ENCODE measurements at regions not wholly inside any gene's neighbourhood (a gene's known extent, or its start where the extent isn't known, plus 50 kb on each side); places are given as distances from the start of the nearest gene placed in this dataset.
"Not testable (repeated sequence)": the region's sequence is repeated elsewhere in the genome, so short reads cannot be mapped to it uniquely, and the experiment has no call there.

DNA sequence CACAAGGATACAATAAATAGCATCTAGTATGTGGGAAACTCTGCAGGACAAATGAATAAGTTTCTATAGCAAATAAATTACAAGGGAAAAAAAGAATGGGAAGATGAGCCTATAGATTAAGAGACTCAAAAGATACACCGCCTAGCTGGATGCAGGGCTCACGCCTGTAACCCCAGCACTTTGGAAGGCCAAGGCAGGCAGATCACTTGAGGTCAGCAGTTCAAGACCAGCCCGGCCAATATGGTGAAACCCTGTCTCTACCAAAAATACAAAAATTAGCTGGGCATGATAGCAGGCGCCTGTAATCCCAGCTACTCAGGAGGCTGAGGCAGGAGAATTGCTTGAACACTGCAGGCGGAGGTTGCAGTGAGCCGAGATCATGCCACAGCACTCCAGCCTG is 95.1 kb upstream of the BARHL2 start:
- H3K27ac Mint-ChIP-seq; ATAC-seq; H3K9me3 Mint-ChIP-seq; DNase-seq (ENCODE audit: low spot score); H3K4me3 Mint-ChIP-seq; H3K4me1 Mint-ChIP-seq (ENCODE audit: low read depth in 2 of 2); H3K36me3 Mint-ChIP-seq: not testable (repeated sequence)
- peaks cover 30 to 40% of the 10 kb centered on the region in 2 donors for H3K27me3 Mint-ChIP-seq

DNA sequence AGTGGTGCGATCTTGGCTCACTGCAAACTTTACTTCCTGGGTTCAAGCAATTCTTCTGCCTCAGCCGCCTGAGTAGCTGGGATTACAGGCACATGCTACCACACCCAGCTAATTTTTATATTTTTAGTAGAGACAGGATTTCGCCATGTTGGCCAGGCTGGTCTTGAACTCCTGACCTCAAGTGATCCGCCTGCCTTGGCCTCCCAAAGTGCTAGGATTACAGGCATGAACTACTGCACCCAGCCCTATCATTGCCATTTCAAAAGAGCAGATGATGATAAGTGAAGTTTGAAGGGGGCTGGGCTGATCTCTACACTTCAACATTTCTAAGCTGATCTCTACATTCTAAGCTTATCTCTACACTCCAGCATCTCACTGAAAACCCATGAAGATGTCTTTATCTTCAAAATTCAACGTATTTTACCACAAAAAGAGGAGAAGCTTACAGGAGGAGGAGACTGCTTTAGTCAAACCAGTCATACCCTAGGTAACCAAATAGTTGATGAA is 94.4 kb upstream of the BARHL2 start:
- not testable (repeated sequence) for H3K36me3 Mint-ChIP-seq; H3K4me1 Mint-ChIP-seq (ENCODE audit: low read depth in 2 of 2)
- peaks cover 31 to 40% of the 10 kb centered on the region in 2 donors for H3K27me3 Mint-ChIP-seq

DNA sequence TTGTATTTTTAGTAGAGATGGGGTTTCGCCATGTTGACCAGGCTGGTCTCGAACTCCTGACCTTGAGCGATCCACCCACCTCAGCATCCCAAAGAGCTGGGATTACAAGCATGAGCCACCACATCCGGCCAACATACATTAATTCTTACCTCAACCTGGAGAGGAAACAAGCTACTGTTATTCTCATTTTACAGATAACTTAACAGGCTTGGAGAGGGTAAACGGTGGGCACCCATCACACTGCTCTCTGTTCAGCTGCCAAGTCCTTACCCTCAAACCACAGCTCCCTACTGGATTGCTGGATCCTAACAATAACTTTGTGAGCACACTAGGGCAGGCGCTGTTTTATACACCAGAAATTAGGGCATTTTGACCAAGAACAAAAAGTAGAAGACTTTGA is 93.6 kb upstream of the BARHL2 start:
- no peak for ATAC-seq
- H3K4me1 Mint-ChIP-seq (ENCODE audit: low read depth in 2 of 2): no peaks in the 10 kb centered on the region

More for the DNA sequence above, 94.4 kb upstream of the BARHL2 start:
- not testable (repeated sequence) for H3K27ac Mint-ChIP-seq; H3K9me3 Mint-ChIP-seq; DNase-seq (ENCODE audit: low spot score); H3K4me3 Mint-ChIP-seq; ATAC-seq

DNA sequence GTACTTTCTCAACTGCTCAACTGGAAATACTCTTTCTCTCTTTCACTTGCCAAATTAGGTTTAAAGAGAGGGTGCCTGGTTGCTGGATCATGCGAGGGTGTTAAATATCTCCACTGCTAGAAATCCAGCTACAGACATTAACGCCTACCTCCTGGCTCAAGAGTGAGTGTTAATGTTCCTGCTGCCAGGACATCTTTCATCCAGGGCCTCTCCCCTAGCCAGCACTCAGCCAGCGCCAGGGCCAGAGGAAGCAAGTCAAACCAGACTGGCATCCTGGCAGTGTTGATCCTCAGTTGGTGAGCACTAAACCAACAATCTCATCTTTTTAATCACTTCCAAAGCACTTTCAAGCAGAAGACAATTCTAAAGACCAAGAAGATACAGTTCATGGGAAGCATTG is 92.9 kb upstream of the BARHL2 start:
- Mint-ChIP-seq H3K27me3 (peaks cover 33 to 45% of the 10 kb centered on the region in 2 donors), H3K36me3 (no peaks in the 10 kb centered on the region), H3K4me1 (ENCODE audit: low read depth in 2 of 2) (no peaks in the 10 kb centered on the region), H3K4me3 (no peak overlapping the region), H3K9me3 (no peaks in the 10 kb centered on the region), H3K27ac (no peak overlapping the region)
- ATAC-seq (no peak), DNase-seq (ENCODE audit: low spot score) (no peak)

More for the DNA sequence above, 93.6 kb upstream of the BARHL2 start:
- Mint-ChIP-seq H3K27me3 (peaks cover 30 to 40% of the 10 kb centered on the region in 2 donors), H3K4me3 (no peak overlapping the region), H3K36me3 (no peaks in the 10 kb centered on the region), H3K27ac (no peak overlapping the region), H3K9me3 (no peaks in the 10 kb centered on the region)
- DNase-seq (ENCODE audit: low spot score): no peak

DNA sequence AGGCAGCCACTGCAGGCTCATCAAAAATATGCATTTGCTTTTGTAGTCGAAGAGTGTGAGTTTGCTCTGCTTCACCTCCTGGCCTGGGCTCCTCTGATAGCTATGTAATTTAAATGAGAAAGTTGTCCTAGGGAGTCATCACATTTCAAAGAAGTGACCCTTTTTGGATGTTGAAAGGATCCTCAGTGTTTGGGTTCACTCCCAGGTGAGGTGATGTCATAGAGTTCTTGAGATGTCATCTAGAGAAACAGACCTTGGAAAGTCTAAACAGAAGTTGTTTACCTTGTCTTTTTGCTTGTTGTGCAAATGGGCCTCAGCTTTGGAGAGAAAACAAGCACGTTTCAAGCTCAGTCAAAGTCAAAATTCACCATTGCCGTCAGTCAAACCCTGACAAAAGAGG is 92.0 kb upstream of the BARHL2 start:
- H3K4me3 Mint-ChIP-seq: no peak overlapping the region
- H3K4me1 Mint-ChIP-seq (ENCODE audit: low read depth in 2 of 2): no peaks in the 10 kb centered on the region
- DNase-seq (ENCODE audit: low spot score) (no peak), ATAC-seq (no peak)
- H3K9me3 Mint-ChIP-seq: no peaks in the 10 kb centered on the region
- no peaks in the 10 kb centered on the region for H3K36me3 Mint-ChIP-seq
- peaks cover 31 to 45% of the 10 kb centered on the region in 2 donors for H3K27me3 Mint-ChIP-seq
- no peak overlapping the region for H3K27ac Mint-ChIP-seq

DNA sequence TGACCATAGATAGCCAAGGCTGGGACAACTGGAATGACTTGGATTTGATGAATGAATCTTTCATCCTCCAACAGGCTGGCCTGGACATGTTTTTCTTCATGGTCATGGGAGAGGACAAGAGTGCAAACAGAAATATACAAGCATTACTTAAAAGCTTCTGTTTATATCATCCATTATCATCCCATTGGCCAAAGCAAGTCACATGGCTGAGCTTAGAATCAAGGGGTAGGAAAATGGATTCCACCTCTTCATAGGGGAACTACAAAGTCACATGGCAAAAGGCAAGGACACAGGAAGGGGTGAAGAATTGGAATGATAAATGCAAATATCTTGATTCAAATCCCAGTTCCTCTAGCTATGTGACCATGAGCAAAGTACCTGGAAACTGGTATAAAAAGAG is 90.2 kb upstream of the BARHL2 start:
- ATAC-seq: no peak
- Mint-ChIP-seq H3K27me3 (peaks cover 40 to 52% of the 10 kb centered on the region in 2 donors), H3K4me3 (no peak overlapping the region)

DNA sequence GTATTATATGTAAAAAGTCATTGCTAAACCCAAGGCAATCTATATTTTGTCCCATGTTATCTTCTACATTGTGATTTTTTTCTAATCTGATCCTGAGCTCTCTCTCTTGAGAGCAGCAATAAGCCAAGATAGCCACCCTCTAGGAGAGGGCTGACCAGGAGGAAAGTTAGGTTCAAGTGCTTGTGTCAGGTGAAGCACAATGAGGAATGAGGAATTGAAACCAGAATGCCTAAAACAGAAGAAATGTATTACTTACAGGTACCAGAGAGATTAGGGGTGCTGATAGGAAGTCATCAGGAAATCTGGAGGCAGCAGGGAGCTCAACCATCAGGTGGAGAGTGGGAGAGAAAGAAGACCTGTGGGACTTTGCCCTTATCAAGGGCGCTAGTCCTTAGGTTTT is 85.5 kb upstream of the BARHL2 start:
- no peaks in the 10 kb centered on the region for H3K9me3 Mint-ChIP-seq

More for the DNA sequence above, 90.2 kb upstream of the BARHL2 start:
- Mint-ChIP-seq H3K36me3 (no peaks in the 10 kb centered on the region), H3K27ac (no peak overlapping the region), H3K4me1 (ENCODE audit: low read depth in 2 of 2) (no peaks in the 10 kb centered on the region), H3K9me3 (no peaks in the 10 kb centered on the region)
- DNase-seq (ENCODE audit: low spot score): no peak

DNA sequence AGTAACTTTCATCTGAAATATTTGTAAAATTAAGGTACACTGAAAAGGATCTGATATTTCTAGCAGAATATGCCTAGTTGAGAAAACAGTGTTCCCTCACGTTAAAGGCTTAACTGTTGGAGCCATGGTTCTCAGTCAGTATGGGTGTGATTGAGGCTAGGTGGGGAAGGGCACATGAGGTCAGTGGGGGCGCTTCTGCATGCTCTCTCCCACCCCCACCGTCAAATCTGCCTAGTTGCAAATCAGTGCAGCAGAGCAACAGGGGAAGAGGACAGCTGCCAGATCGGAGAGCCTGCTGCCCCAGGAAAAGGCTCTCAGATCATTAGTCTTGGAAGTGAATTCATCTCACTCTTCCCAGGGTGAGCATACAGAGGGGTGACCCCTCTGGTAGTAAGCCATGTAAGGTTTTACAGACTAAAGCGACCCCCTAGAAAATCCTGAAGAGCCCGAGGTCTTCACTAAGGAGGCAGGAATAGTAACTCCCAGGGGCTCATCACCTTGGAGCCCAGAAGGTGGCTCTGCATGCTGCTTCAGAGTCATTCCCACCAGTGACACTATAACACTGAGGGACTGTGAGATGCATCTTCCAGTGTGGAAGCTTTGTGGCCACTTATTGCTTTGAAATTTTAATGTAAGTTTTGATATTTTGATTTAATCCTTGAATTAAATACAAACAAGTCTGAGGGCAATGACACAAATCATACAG is 83.1 kb upstream of the BARHL2 start:
- DNase-seq (ENCODE audit: low spot score) (no peak), ATAC-seq (no peak)
- H3K9me3 Mint-ChIP-seq: no peaks in the 10 kb centered on the region
- H3K4me1 Mint-ChIP-seq (ENCODE audit: low read depth in 2 of 2): no peaks in the 10 kb centered on the region
- H3K27me3 Mint-ChIP-seq: peaks cover 35 to 42% of the 10 kb centered on the region in 2 donors
- H3K4me3 Mint-ChIP-seq: no peak overlapping the region
- no peaks in the 10 kb centered on the region for H3K36me3 Mint-ChIP-seq
- no peak overlapping the region for H3K27ac Mint-ChIP-seq

More for the DNA sequence above, 85.5 kb upstream of the BARHL2 start:
- peaks cover 42 to 47% of the 10 kb centered on the region in 2 donors for H3K27me3 Mint-ChIP-seq
- ATAC-seq: no peak
- no peaks in the 10 kb centered on the region for H3K4me1 Mint-ChIP-seq (ENCODE audit: low read depth in 2 of 2)
- no peaks in the 10 kb centered on the region for H3K36me3 Mint-ChIP-seq
- H3K27ac Mint-ChIP-seq: no peak overlapping the region
- no peak for DNase-seq (ENCODE audit: low spot score)
- H3K4me3 Mint-ChIP-seq: no peak overlapping the region

DNA sequence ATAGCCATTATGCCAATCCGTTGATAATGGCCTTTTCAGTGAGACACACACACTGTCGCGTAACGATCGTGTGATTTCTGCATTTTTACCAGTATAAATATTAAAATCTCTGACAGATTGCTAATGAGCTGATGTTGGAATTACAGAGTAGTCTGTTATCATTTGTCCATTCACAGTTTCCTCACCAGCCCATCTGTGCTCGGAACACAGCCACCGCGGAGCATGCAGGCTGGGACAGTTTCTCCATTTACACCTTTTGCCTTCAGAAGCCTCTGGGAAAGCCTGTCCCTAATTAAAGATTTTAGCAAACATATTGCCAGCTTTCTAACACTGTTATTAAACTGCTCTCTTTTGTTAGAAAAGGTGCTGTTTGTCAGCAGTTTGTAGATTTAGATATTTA is 82.2 kb upstream of the BARHL2 start:
- Mint-ChIP-seq H3K4me1 (ENCODE audit: low read depth in 2 of 2) (no peaks in the 10 kb centered on the region), H3K27ac (no peak overlapping the region), H3K27me3 (peaks cover 34 to 40% of the 10 kb centered on the region in 2 donors), H3K36me3 (no peaks in the 10 kb centered on the region), H3K9me3 (no peaks in the 10 kb centered on the region), H3K4me3 (no peak overlapping the region)
- ATAC-seq: no peak
- no peak for DNase-seq (ENCODE audit: low spot score)

DNA sequence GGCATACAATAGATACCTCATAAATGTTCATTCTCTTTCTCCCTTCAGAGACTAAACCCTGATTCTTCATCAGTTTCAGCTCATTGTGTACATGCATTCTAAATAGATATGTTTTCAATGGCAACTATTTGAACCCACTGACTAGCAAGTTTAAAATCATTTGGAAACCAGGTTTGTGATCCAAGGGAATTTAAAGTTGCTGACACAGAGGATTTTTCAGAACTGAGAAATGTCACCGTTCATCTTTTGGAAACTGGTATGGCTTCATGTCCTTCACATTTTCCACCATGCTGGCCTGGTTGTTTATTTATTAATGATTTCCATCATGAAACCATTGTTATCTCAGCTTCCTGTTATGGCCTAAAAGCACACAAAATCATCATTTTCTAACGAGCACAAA is 81.8 kb upstream of the BARHL2 start:
- H3K9me3 Mint-ChIP-seq: no peaks in the 10 kb centered on the region
- H3K27me3 Mint-ChIP-seq: peaks cover 36 to 43% of the 10 kb centered on the region in 2 donors
- H3K4me1 Mint-ChIP-seq (ENCODE audit: low read depth in 2 of 2): no peaks in the 10 kb centered on the region
- no peak for DNase-seq (ENCODE audit: low spot score)
- H3K4me3 Mint-ChIP-seq: no peak overlapping the region
- ATAC-seq: no peak
- H3K27ac Mint-ChIP-seq: no peak overlapping the region
- H3K36me3 Mint-ChIP-seq: no peaks in the 10 kb centered on the region

DNA sequence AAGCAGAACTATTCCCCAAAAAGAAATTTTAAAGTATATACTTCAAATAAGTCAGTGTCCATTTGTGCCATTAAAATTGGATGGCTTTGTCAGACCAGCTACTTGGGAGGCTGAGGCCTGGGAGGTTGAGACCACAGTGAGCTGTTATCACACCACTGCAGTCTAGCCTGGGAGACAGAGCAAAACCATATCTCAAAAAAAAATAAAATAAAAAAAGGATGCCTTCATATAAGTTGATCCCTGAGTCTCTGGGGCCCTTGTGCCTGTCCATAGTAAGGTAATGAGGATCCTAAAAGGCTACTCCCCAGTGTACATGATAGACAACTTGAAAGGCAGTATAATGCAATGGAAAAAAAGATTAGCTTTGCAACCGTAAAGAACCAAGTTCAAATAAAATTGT is 81.2 kb upstream of the BARHL2 start:
- ATAC-seq (no peak), DNase-seq (ENCODE audit: low spot score) (no peak)
- Mint-ChIP-seq H3K4me3 (no peak overlapping the region), H3K9me3 (no peaks in the 10 kb centered on the region), H3K27me3 (peaks cover 35 to 49% of the 10 kb centered on the region in 2 donors), H3K27ac (no peak overlapping the region), H3K4me1 (ENCODE audit: low read depth in 2 of 2) (no peaks in the 10 kb centered on the region), H3K36me3 (no peaks in the 10 kb centered on the region)

DNA sequence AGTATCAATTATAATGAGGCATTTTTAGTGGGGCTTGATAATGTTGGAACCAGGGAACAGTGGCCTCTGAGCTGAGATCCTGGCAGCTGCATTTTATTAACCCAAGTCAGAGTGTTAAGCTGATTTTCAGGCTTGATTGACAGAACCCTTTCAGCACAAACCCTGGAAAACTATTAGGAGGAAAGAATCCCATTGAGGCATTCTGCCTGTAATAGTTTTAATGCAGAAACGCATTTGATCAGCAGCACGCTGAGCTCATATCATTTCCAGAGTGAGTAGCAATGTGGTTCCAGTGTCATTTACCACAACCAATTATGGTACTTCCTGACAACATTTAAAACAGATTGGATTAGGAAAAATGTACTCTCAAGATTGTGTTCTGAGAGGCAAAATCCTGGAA is 78.3 kb upstream of the BARHL2 start:
- Mint-ChIP-seq H3K27ac (no peak overlapping the region), H3K27me3 (peaks cover 27 to 36% of the 10 kb centered on the region in 2 donors)

DNA sequence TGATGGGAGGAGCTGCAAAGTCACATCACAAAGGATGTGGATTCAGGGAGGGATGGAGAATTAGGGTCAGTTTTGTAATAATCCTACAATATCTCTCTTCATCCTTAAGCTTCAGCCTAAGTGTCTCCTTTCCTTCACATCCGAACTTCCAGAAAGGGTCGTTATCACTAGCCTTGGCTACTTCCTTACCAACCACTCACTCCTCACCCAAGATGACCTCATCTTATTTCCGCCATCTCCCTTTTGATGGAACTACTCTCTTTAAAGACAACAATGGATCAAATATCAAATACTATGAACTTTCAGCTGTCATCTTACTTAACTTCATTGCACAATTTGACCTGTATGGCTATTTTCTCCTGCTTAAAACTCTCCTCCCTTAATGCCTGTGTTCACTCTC is 69.6 kb upstream of the BARHL2 start:
- Mint-ChIP-seq H3K4me3 (no peak overlapping the region), H3K27me3 (peaks cover 14 to 15% of the 10 kb centered on the region in 2 donors), H3K27ac (no peak overlapping the region), H3K4me1 (ENCODE audit: low read depth in 2 of 2) (no peaks in the 10 kb centered on the region), H3K9me3 (peaks cover 3% of the 10 kb centered on the region), H3K36me3 (no peaks in the 10 kb centered on the region)
- ATAC-seq: no peak
- DNase-seq (ENCODE audit: low spot score): no peak

More for the DNA sequence above, 78.3 kb upstream of the BARHL2 start:
- ATAC-seq (no peak), DNase-seq (ENCODE audit: low spot score) (no peak)
- H3K4me1 Mint-ChIP-seq (ENCODE audit: low read depth in 2 of 2): no peaks in the 10 kb centered on the region
- H3K36me3 Mint-ChIP-seq: no peaks in the 10 kb centered on the region
- H3K4me3 Mint-ChIP-seq: no peak overlapping the region
- H3K9me3 Mint-ChIP-seq: no peaks in the 10 kb centered on the region

DNA sequence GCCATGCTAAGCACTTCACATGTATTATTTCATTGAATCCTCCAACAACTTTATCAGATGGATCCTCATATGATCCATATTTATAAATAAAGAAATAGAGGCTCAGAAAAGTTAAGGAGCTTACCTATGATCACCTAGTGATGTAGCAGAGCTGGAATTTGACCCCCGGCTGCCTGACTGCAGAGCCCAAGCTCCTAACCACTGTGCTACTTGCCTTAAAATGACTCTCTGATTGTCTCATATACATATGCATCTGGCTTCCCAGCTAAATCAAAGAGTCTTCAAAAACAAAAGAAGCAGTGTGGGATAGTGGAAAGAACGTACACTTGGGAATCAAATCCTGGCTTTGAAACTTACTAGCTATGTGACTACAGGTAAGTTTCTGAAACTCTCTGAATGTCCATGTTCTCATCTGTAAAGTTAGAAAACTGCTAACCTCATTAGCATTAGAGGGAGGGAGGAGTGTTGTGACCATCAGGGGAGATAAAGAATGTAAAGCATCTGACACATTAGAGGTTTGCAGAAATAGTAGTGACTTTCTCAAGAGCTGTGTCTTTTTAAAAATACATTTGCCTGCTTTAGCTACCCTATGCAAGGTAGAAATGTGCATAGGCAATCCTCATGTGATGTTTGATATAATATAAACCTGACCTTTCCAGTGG is 67.2 kb upstream of the BARHL2 start:
- H3K4me1 Mint-ChIP-seq (ENCODE audit: low read depth in 2 of 2): no peaks in the 10 kb centered on the region
- peaks cover 6 to 17% of the 10 kb centered on the region in 2 donors for H3K27me3 Mint-ChIP-seq
- H3K9me3 Mint-ChIP-seq: no peaks in the 10 kb centered on the region
- no peak overlapping the region for H3K27ac Mint-ChIP-seq
- no peak for DNase-seq (ENCODE audit: low spot score)
- no peaks in the 10 kb centered on the region for H3K36me3 Mint-ChIP-seq
- H3K4me3 Mint-ChIP-seq: no peak overlapping the region
- no peak for ATAC-seq
